ENCODE measurements at regions not wholly inside any gene's neighbourhood (a gene's known extent, or its start where the extent isn't known, plus 50 kb on each side); places are given as distances from the start of the nearest gene placed in this dataset.
A peak's percentile ranks its signal among the peaks of the same experiment; 100 is the strongest.

- FAIRE-seq (no peak), DNase-seq (ENCODE audit: extremely low read depth in 1 of 4, low spot score in 3 of 4) (no peak), ATAC-seq (no peak; the same call in 2 of the 3 replicates)
- no peaks in the 10 kb centered on the region for H3K9me1 ChIP-seq (ENCODE audit: control insufficient read depth, insufficient read depth, low read length)
- in situ Hi-C loops (cut with MboI) (no loop called here), intact Hi-C loops (cut with micrococcal nuclease) (no loop called here)
- WGBS (ENCODE audit: insufficient coverage, low coverage, missing lambda C conversion rate) = 26% methylated on average over 9 of the region's 9 CpGs
- H3K4me1 ChIP-seq (replicated peaks in 1 of 2; ENCODE audit: control insufficient read depth in 2 of 2, insufficient read depth in 2 of 2, low read length in 2 of 2) = peaks cover 3 to 7% of the 10 kb centered on the region in 2 experiments; a peak in 1 of 5 replicates
- no peaks in the 10 kb centered on the region for H3K27me3 ChIP-seq (ENCODE audit: control insufficient read depth in 2 of 2, insufficient read depth in 2 of 2, low read length in 2 of 2)
- CTCF ChIA-PET (ENCODE audit: low intra/inter-chr PET ratio) = no interaction called here
- no TSS peak for BruUV-seq (replicated peaks)
- no peak overlapping the region for H3K27ac ChIP-seq (ENCODE audit: extremely low read depth, low read depth, low read length)
- no peak overlapping the region for H3K9ac ChIP-seq (ENCODE audit: insufficient read depth in 1 of 2, low read depth in 2 of 2, low read length in 2 of 2)
- H3K4me3 ChIP-seq = no peak overlapping the region
- no peaks in the 10 kb centered on the region for H3K9me3 ChIP-seq (replicated peaks; ENCODE audit: control insufficient read depth, insufficient read depth, low read depth, low read length)
- no peak overlapping the region for H3K4me2 ChIP-seq (ENCODE audit: insufficient read depth, low read length)
- H3K36me3 ChIP-seq (ENCODE audit: control insufficient read depth, insufficient read depth, low read length) = no peaks in the 10 kb centered on the region
- no peaks in the 10 kb centered on the region for H4K20me1 ChIP-seq (replicated peaks; ENCODE audit: control insufficient read depth, insufficient read depth, low read length)
- H2AFZ ChIP-seq (ENCODE audit: low read depth, low read length) = no peak overlapping the region; the same call in 1 of the 2 replicates
- H3K79me2 ChIP-seq (ENCODE audit: control insufficient read depth, insufficient read depth, low read length) = no peaks in the 10 kb centered on the region
- POLR2A ChIA-PET = interaction anchor here (0.6 to 1.5 kb wide), 4 partner anchors 9 to 107 kb away, joined by 3 to 7 read pairs (median 4); no protein-coding TSS in a partner anchor
- TF ChIP-seq POLR3G (IDR thresholded peaks at IDR 0.05; ENCODE audit: extremely low read depth, insufficient read length, insufficient replicate concordance) (no peak), ZNF778 (CRISPR knock-in tag; IDR thresholded peaks at IDR 0.05) (no peak), KHSRP (IDR thresholded peaks at IDR 0.05) (no peak), CBFA2T3 (IDR thresholded peaks at IDR 0.05) (no peak), KLF16 (IDR thresholded peaks at IDR 0.05) (no peak), BCOR (IDR thresholded peaks at IDR 0.05) (peak; percentile 12; the same call in 1 of the 2 replicates), ZSCAN32 (CRISPR knock-in tag; IDR thresholded peaks at IDR 0.05) (no peak), MECOM (CRISPR knock-in tag; IDR thresholded peaks at IDR 0.05) (no peak), HMGN3 (IDR thresholded peaks at IDR 0.05; ENCODE audit: borderline replicate concordance, extremely low read depth, insufficient read length, low read depth, low read length) (no peak), RBM22 (IDR thresholded peaks at IDR 0.05; ENCODE audit: low read depth, low read length, poor library complexity, severe bottlenecking) (no peak), L3MBTL2 (IDR thresholded peaks at IDR 0.05) (0 out of 2 replicates have a peak, but pooled peaks have one; percentile 28), ZFP36 (IDR thresholded peaks at IDR 0.05; ENCODE audit: low read depth, low read length, partially characterized antibody) (peak; percentile 20), ATF1 (CRISPR knock-in tag; IDR thresholded peaks at IDR 0.05) (no peak), ATF1 (tag; IDR thresholded peaks at IDR 0.05) (no peak), ZBTB12 (CRISPR knock-in tag; IDR thresholded peaks at IDR 0.05) (no peak), KDM4B (IDR thresholded peaks at IDR 0.05; ENCODE audit: borderline replicate concordance in 2 of 2, low read depth in 1 of 2) (no peak), XRCC4 (IDR thresholded peaks at IDR 0.05; ENCODE audit: extremely low read depth, insufficient read depth, insufficient read length) (no peak), GTF2E2 (tag; IDR thresholded peaks at IDR 0.05) (no peak)
- TF ChIP-seq, protein P1, sequence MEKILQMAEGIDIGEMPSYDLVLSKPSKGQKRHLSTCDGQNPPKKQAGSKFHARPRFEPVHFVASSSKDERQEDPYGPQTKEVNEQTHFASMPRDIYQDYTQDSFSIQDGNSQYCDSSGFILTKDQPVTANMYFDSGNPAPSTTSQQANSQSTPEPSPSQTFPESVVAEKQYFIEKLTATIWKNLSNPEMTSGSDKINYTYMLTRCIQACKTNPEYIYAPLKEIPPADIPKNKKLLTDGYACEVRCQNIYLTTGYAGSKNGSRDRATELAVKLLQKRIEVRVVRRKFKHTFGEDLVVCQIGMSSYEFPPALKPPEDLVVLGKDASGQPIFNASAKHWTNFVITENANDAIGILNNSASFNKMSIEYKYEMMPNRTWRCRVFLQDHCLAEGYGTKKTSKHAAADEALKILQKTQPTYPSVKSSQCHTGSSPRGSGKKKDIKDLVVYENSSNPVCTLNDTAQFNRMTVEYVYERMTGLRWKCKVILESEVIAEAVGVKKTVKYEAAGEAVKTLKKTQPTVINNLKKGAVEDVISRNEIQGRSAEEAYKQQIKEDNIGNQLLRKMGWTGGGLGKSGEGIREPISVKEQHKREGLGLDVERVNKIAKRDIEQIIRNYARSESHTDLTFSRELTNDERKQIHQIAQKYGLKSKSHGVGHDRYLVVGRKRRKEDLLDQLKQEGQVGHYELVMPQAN (IDR thresholded peaks at IDR 0.05; ENCODE audit: borderline replicate concordance) = no peak
Observed at GRCh38 chr5:173727839-173728778, 111.7 kb upstream of the BOD1 start.

Data from K562 (cell line).